Superior temporal gyrus (tissue), 1 donor: ENCODE measurements at regions not wholly inside any gene's neighbourhood (a gene's known extent, or its start where the extent isn't known, plus 50 kb on each side); places are given as distances from the start of the nearest gene placed in this dataset.

ENCODE experiments used
- DNase-seq: peaks from one replicate; pipeline ENCODE4 v3.0.0-alpha.2; 2016; ENCODE audit errors: extremely low spot score

- no peak for DNase-seq
Measured at GRCh38 chr6:112799889-112800288, 452.8 kb downstream of the RFPL4B start.

- DNase-seq = no peak
Measured at GRCh38 chr6:112800439-112800838, 453.3 kb downstream of the RFPL4B start.

- DNase-seq = no peak
Measured at GRCh38 chr6:112800916-112801315, 453.8 kb downstream of the RFPL4B start.

GRCh38 chr6:112801468-112802080 is 454.4 kb downstream of the RFPL4B start:
- no peak for DNase-seq

- no peak for DNase-seq
Measured at GRCh38 chr6:112802144-112802543, 455.0 kb downstream of the RFPL4B start.

- DNase-seq = no peak
Measured at GRCh38 chr6:112804638-112805330, 457.7 kb downstream of the RFPL4B start.

GRCh38 chr6:112806163-112806865 is 459.2 kb downstream of the RFPL4B start:
- no peak for DNase-seq

GRCh38 chr6:112821476-112821875 is 474.3 kb downstream of the RFPL4B start:
- no peak for DNase-seq

GRCh38 chr6:112822769-112823168 is 475.6 kb downstream of the RFPL4B start:
- no peak for DNase-seq

GRCh38 chr6:112827793-112828192 is 480.7 kb downstream of the RFPL4B start:
- DNase-seq = peak; percentile 29

GRCh38 chr6:112831022-112831421 is 483.9 kb downstream of the RFPL4B start:
- DNase-seq = no peak

- peak; percentile 72 for DNase-seq
Measured at GRCh38 chr6:112833581-112834131, 486.5 kb downstream of the RFPL4B start.

GRCh38 chr6:112835078-112835477 is 487.9 kb downstream of the RFPL4B start:
- peak; percentile 14 for DNase-seq

- no peak for DNase-seq
Measured at GRCh38 chr6:112839525-112839961, 492.4 kb downstream of the RFPL4B start.

- DNase-seq = peak; percentile 18
Measured at GRCh38 chr6:112841553-112842329, 494.6 kb downstream of the RFPL4B start.

GRCh38 chr6:112842330-112842685 is 495.2 kb downstream of the RFPL4B start:
- DNase-seq = no peak

GRCh38 chr6:112846681-112847080 is 499.6 kb downstream of the RFPL4B start:
- no peak for DNase-seq

GRCh38 chr6:112851146-112851545 is 504.0 kb downstream of the RFPL4B start:
- DNase-seq = no peak

- no peak for DNase-seq
Measured at GRCh38 chr6:112853162-112853561, 506.0 kb downstream of the RFPL4B start.

- DNase-seq = no peak
Measured at GRCh38 chr6:112863753-112864152, 516.6 kb downstream of the RFPL4B start.

GRCh38 chr6:112865131-112865530 is 518.0 kb downstream of the RFPL4B start:
- DNase-seq = no peak

- no peak for DNase-seq
Measured at GRCh38 chr6:112874881-112875280, 527.8 kb downstream of the RFPL4B start.
